ENCODE measurements at regions not wholly inside any gene's neighbourhood (a gene's known extent, or its start where the extent isn't known, plus 50 kb on each side); places are given as distances from the start of the nearest gene placed in this dataset.

GRCh38 chr7:25780904-25781303 lies 371.1 kb upstream of the NFE2L3 start:
- no peak for TF ChIP-seq CTCF (IDR thresholded peaks at IDR 0.05)
- TF ChIP-seq EZH2 (IDR thresholded peaks at IDR 0.05; ENCODE audit: borderline replicate concordance, insufficient read depth, low read depth, low read length, poor library complexity, severe bottlenecking) = no peak
